Activated naive CD8-positive, alpha-beta T cell treated with anti-CD3 and anti-CD28 coated beads for 36 hours (primary cell): ENCODE measurements at regions not wholly inside any gene's neighbourhood (a gene's known extent, or its start where the extent isn't known, plus 50 kb on each side); places are given as distances from the start of the nearest gene placed in this dataset.

Experiments
- DNase-seq: peaks from one replicate; pipeline ENCODE4 v3.0.0; 2021
- H3K27ac Mint-ChIP-seq: one replicate; pipeline ENCODE4 v1.8.0; 2022; ENCODE audit warnings: mild to moderate bottlenecking, moderate library complexity, mixed read lengths
- H3K27me3 Mint-ChIP-seq: one replicate; pipeline ENCODE4 v1.8.0; 2022; ENCODE audit warnings: mild to moderate bottlenecking, mixed read lengths
- H3K36me3 Mint-ChIP-seq: one replicate; pipeline ENCODE4 v1.8.0; 2021; ENCODE audit warnings: mild to moderate bottlenecking, mixed read lengths
- H3K4me1 Mint-ChIP-seq: one replicate; pipeline ENCODE4 v1.8.0; 2021; ENCODE audit warnings: mixed read lengths
- H3K4me3 Mint-ChIP-seq: one replicate; pipeline ENCODE4 v1.8.0; 2022; ENCODE audit warnings: mild to moderate bottlenecking, moderate library complexity, mixed read lengths
- H3K9me3 Mint-ChIP-seq: one replicate; pipeline ENCODE4 v1.8.0; 2022; ENCODE audit warnings: mixed read lengths

- Mint-ChIP-seq H3K9me3 (peaks cover 4% of the 10 kb centered on the region), H3K27me3 (peaks cover 41% of the 10 kb centered on the region), H3K27ac (no peak overlapping the region), H3K4me3 (no peak overlapping the region), H3K36me3 (no peaks in the 10 kb centered on the region), H3K4me1 (no peaks in the 10 kb centered on the region)
- no peak for DNase-seq
Measured at GRCh38 chr11:31977343-31977742, 113.5 kb upstream of the RCN1 start.

GRCh38 chr11:31974366-31975136 lies 116.3 kb upstream of the RCN1 start:
- Mint-ChIP-seq H3K4me1 (no peaks in the 10 kb centered on the region), H3K36me3 (no peaks in the 10 kb centered on the region), H3K4me3 (no peak overlapping the region), H3K27ac (no peak overlapping the region), H3K9me3 (no peaks in the 10 kb centered on the region), H3K27me3 (peaks cover 26% of the 10 kb centered on the region)
- no peak for DNase-seq

- no peak overlapping the region for H3K4me3 Mint-ChIP-seq
- H3K4me1 Mint-ChIP-seq = no peaks in the 10 kb centered on the region
- DNase-seq = no peak
- H3K27ac Mint-ChIP-seq = no peak overlapping the region
- H3K36me3 Mint-ChIP-seq = no peaks in the 10 kb centered on the region
- no peaks in the 10 kb centered on the region for H3K9me3 Mint-ChIP-seq
- peaks cover 20% of the 10 kb centered on the region for H3K27me3 Mint-ChIP-seq
Measured at GRCh38 chr11:31973172-31973571, 117.7 kb upstream of the RCN1 start.

- Mint-ChIP-seq H3K27me3 (peaks cover 16% of the 10 kb centered on the region), H3K9me3 (no peaks in the 10 kb centered on the region), H3K27ac (no peak overlapping the region), H3K36me3 (no peaks in the 10 kb centered on the region), H3K4me3 (no peak overlapping the region), H3K4me1 (no peaks in the 10 kb centered on the region)
- DNase-seq = no peak
Measured at GRCh38 chr11:31972623-31973022, 118.3 kb upstream of the RCN1 start.

- H3K27me3 Mint-ChIP-seq = peaks cover 4% of the 10 kb centered on the region
- H3K9me3 Mint-ChIP-seq = no peaks in the 10 kb centered on the region
- H3K36me3 Mint-ChIP-seq = no peaks in the 10 kb centered on the region
- no peak overlapping the region for H3K27ac Mint-ChIP-seq
- DNase-seq = no peak
- no peaks in the 10 kb centered on the region for H3K4me1 Mint-ChIP-seq
- H3K4me3 Mint-ChIP-seq = no peak overlapping the region
Measured at GRCh38 chr11:31969359-31969702, 121.5 kb upstream of the RCN1 start.

- Mint-ChIP-seq H3K4me3 (no peak overlapping the region), H3K36me3 (no peaks in the 10 kb centered on the region), H3K4me1 (no peaks in the 10 kb centered on the region), H3K27me3 (peaks cover 2% of the 10 kb centered on the region), H3K9me3 (no peaks in the 10 kb centered on the region), H3K27ac (no peak overlapping the region)
- no peak for DNase-seq
Measured at GRCh38 chr11:31968461-31969358, 122.2 kb upstream of the RCN1 start.

GRCh38 chr11:31967404-31968130 lies 123.3 kb upstream of the RCN1 start:
- Mint-ChIP-seq H3K27me3 (no peaks in the 10 kb centered on the region), H3K36me3 (no peaks in the 10 kb centered on the region), H3K27ac (no peak overlapping the region), H3K9me3 (no peaks in the 10 kb centered on the region), H3K4me3 (no peak overlapping the region), H3K4me1 (no peaks in the 10 kb centered on the region)
- no peak for DNase-seq

GRCh38 chr11:31966846-31967245 lies 124.0 kb upstream of the RCN1 start:
- H3K27ac Mint-ChIP-seq = no peak overlapping the region
- no peaks in the 10 kb centered on the region for H3K9me3 Mint-ChIP-seq
- no peak for DNase-seq
- H3K36me3 Mint-ChIP-seq = no peaks in the 10 kb centered on the region
- H3K4me3 Mint-ChIP-seq = no peak overlapping the region
- no peaks in the 10 kb centered on the region for H3K27me3 Mint-ChIP-seq
- no peaks in the 10 kb centered on the region for H3K4me1 Mint-ChIP-seq

- H3K4me3 Mint-ChIP-seq = no peak overlapping the region
- H3K27me3 Mint-ChIP-seq = no peaks in the 10 kb centered on the region
- H3K9me3 Mint-ChIP-seq = no peaks in the 10 kb centered on the region
- H3K36me3 Mint-ChIP-seq = no peaks in the 10 kb centered on the region
- DNase-seq = no peak
- no peak overlapping the region for H3K27ac Mint-ChIP-seq
- no peaks in the 10 kb centered on the region for H3K4me1 Mint-ChIP-seq
Measured at GRCh38 chr11:31964181-31964580, 126.7 kb upstream of the RCN1 start.

DNA sequence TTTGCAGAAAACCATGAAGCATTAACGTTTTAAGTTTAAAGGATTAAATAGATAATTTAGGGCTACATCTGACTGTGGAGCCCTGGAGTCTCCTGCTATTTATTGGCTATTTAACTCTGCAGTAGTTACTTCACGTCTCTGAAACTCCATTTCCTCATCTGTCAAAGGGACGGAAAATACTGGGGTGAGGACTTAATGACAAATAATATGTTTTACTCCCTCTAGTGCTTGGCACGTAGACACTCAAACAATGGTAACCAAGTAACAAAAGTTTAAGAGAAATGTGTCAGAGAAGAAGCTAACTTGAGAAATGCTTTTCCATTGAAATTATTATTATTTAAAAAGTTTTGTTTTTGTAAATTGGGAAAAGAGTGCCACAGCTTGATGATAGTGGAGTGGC lies 130.7 kb upstream of the RCN1 start:
- no peaks in the 10 kb centered on the region for H3K9me3 Mint-ChIP-seq
- H3K4me1 Mint-ChIP-seq = peaks cover 3% of the 10 kb centered on the region
- no peak for DNase-seq
- no peak overlapping the region for H3K4me3 Mint-ChIP-seq
- no peaks in the 10 kb centered on the region for H3K36me3 Mint-ChIP-seq
- no peaks in the 10 kb centered on the region for H3K27me3 Mint-ChIP-seq
- H3K27ac Mint-ChIP-seq = no peak overlapping the region

DNA sequence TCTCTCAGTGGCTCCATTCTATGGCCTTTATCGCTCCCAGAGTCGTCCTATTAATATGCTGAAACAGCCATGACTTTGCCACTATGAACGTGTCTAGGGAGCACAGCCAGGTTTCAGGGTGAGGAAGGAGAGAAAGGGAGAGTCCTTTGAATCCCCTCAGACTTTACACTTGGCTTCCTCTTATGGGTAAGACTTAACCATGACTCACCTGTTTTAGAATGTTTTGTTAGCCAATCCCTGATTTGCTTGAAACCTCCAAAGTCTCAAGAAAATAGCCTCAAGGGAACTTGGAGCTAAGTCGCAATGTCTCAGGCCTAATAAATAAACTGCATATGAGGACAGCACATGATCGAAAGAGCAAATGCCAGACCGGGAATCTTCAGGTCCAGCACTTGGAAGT lies 131.2 kb upstream of the RCN1 start:
- no peak for DNase-seq
- H3K27me3 Mint-ChIP-seq = no peaks in the 10 kb centered on the region
- no peak overlapping the region for H3K27ac Mint-ChIP-seq
- H3K36me3 Mint-ChIP-seq = no peaks in the 10 kb centered on the region
- H3K4me3 Mint-ChIP-seq = no peak overlapping the region
- peaks cover 3% of the 10 kb centered on the region for H3K4me1 Mint-ChIP-seq
- H3K9me3 Mint-ChIP-seq = no peaks in the 10 kb centered on the region

- peak; percentile 60 for DNase-seq
- H3K9me3 Mint-ChIP-seq = no peaks in the 10 kb centered on the region
- peaks cover 3% of the 10 kb centered on the region for H3K4me1 Mint-ChIP-seq
- H3K4me3 Mint-ChIP-seq = no peak overlapping the region
- no peak overlapping the region for H3K27ac Mint-ChIP-seq
- no peaks in the 10 kb centered on the region for H3K36me3 Mint-ChIP-seq
- no peaks in the 10 kb centered on the region for H3K27me3 Mint-ChIP-seq
Measured at GRCh38 chr11:31958076-31958735, 132.7 kb upstream of the RCN1 start.

DNA sequence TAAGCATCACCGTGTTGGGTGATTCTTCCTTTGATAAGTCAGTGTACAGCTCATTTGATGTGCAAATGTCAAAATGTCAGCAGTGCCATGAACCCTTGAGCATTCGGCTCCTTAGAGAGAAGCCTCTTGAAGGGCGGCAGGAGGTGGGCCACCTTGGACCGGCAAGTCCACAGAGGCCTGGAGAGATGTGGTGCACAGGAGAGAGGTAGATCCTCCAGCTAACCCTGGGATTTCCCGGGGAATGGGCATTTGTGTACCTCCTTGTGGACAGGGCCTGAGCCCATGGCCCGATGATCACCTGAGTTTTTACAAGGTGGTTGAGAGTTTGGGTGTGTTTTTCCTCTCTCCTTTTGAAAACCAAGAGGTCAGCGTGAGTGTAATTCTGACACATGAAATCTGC lies 133.2 kb upstream of the RCN1 start:
- Mint-ChIP-seq H3K4me1 (peaks cover 3% of the 10 kb centered on the region), H3K27ac (no peak overlapping the region), H3K27me3 (no peaks in the 10 kb centered on the region), H3K4me3 (no peak overlapping the region), H3K9me3 (no peaks in the 10 kb centered on the region), H3K36me3 (no peaks in the 10 kb centered on the region)
- DNase-seq = no peak

- no peak overlapping the region for H3K27ac Mint-ChIP-seq
- no peaks in the 10 kb centered on the region for H3K36me3 Mint-ChIP-seq
- no peaks in the 10 kb centered on the region for H3K9me3 Mint-ChIP-seq
- H3K4me1 Mint-ChIP-seq = peaks cover 3% of the 10 kb centered on the region
- H3K4me3 Mint-ChIP-seq = no peak overlapping the region
- H3K27me3 Mint-ChIP-seq = no peaks in the 10 kb centered on the region
- no peak for DNase-seq
Measured at GRCh38 chr11:31956310-31956709, 134.6 kb upstream of the RCN1 start.

DNA sequence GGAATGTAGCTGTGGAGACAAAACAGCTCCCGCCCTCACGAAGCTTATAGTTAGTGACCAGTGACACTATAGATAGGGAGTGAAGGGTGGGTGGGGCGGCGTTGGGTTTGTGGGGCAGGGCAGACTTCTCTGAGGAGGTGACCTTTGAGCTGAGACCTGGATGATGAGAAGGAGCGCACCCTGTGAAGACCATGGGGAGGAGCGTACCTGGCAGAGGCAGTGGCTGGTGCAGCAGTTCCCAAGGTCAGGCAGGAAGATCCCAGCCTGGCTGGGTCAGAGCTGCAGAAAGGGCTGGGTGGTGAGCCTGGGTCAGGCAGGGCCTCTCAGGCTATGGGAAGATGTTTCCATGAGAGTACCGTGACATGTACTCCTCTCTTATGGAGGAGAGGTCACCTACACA lies 135.0 kb upstream of the RCN1 start:
- H3K9me3 Mint-ChIP-seq = no peaks in the 10 kb centered on the region
- no peaks in the 10 kb centered on the region for H3K36me3 Mint-ChIP-seq
- no peaks in the 10 kb centered on the region for H3K27me3 Mint-ChIP-seq
- DNase-seq = no peak
- peaks cover 3% of the 10 kb centered on the region for H3K4me1 Mint-ChIP-seq
- no peak overlapping the region for H3K4me3 Mint-ChIP-seq
- H3K27ac Mint-ChIP-seq = no peak overlapping the region
